OCI-LY7 (cell line): ENCODE measurements at regions not wholly inside any gene's neighbourhood (a gene's known extent, or its start where the extent isn't known, plus 50 kb on each side); places are given as distances from the start of the nearest gene placed in this dataset.

Experiments
- CTCF ChIP-seq: fragments of 200-600 bp; sonication (generic); conservative IDR thresholded peaks from 2 replicates; pipeline ENCODE4 v1.5.1; 2014; ENCODE audit warnings: mild to moderate bottlenecking, antibody characterized with exemption, low read length, moderate library complexity, mixed read lengths
- EZH2phosphoT487 ChIP-seq: fragments of 200-600 bp; sonication (generic); IDR thresholded peaks from 2 replicates; pipeline ENCODE4 v1.6.1; 2018; ENCODE audit warnings: low read depth, borderline replicate concordance, mild to moderate bottlenecking, mixed run types, antibody characterized with exemption, low read length, moderate library complexity, mixed read lengths

GRCh38 chr2:128403814-128404708 is 85.4 kb upstream of the HS6ST1 start:
- TF ChIP-seq CTCF (no peak), EZH2phosphoT487 (no peak)
